B cell (primary cell): ENCODE measurements at regions not wholly inside any gene's neighbourhood (a gene's known extent, or its start where the extent isn't known, plus 50 kb on each side); places are given as distances from the start of the nearest gene placed in this dataset.

Experiments used
- ATAC-seq: fragments of 200-7000 bp; cut with Tn5 transposase; one replicate; pipeline ENCODE4 v1.10.0; 2021; ENCODE audit warnings: low read depth, mild to moderate bottlenecking, moderate number of reproducible peaks, moderate library complexity
- CTCF ChIA-PET: fragments of 350-600 bp; sonication (Branson Sonifier 250); formaldehyde crosslinking; loops from one replicate; lab custom pipeline; 2021; ENCODE audit warnings: antibody characterized with exemption, inconsistent platforms; lab: Charles Lee
- POLR2A ChIA-PET: fragments of 350-600 bp; sonication (Branson Sonifier 250); formaldehyde crosslinking; loops from one replicate; lab custom pipeline; 2021; ENCODE audit warnings: antibody characterized with exemption; lab: Charles Lee
- DNase-seq: peaks from one replicate; pipeline ENCODE4 v3.0.0; 2013
- H2AFZ ChIP-seq: 2 replicates; pipeline ENCODE4 v1.6.1; 2012; ENCODE audit warnings: mild to moderate bottlenecking, low read depth, low read length; ENCODE audit not compliant: insufficient read depth, poor library complexity, severe bottlenecking
- H3K27ac ChIP-seq, 2 donors: 1 replicate in 1 of 2; 2 replicates in 1 of 2; pipeline ENCODE4 v1.5.1; 2012 to 2013; ENCODE audit warnings: low read length in 2 of 2, mild to moderate bottlenecking in 2 of 2, moderate library complexity in 1 of 2
- H3K27me3 ChIP-seq, 4 experiments: fragments of 200-600 bp in 1 of 4; sonication (generic) in 1 of 4; replicated peaks in 1 of 4; 1 replicate in 2 of 4; 2 replicates in 2 of 4; pipeline versions ENCODE4 v1.6.1 to v1.7.0; 2013 to 2016; ENCODE audit warnings: low read length in 3 of 4, mild to moderate bottlenecking in 2 of 4, mixed read lengths in 1 of 4, moderate library complexity in 1 of 4; ENCODE audit not compliant: insufficient read depth in 4 of 4, control insufficient read depth in 3 of 4; ENCODE audit errors: control extremely low read depth in 1 of 4
- H3K36me3 ChIP-seq, 2 experiments: replicated peaks in 1 of 2; 1 replicate in 1 of 2; 2 replicates in 1 of 2; pipeline versions ENCODE4 v1.6.1 to v1.7.1; 2013; ENCODE audit warnings: low read length in 1 of 2; ENCODE audit not compliant: insufficient read depth in 2 of 2, control insufficient read depth in 1 of 2; ENCODE audit errors: control extremely low read depth in 1 of 2, extremely low read depth in 1 of 2
- H3K4me1 ChIP-seq, 2 donors: fragments of 200-600 bp in 1 of 2; sonication (generic) in 1 of 2; 1 replicate in 1 of 2; 2 replicates in 1 of 2; pipeline versions ENCODE4 v1.5.1 to v1.6.1; 2013 to 2017; ENCODE audit warnings: low read length in 2 of 2; ENCODE audit not compliant: control insufficient read depth in 2 of 2, insufficient read depth in 2 of 2
- H3K4me2 ChIP-seq: replicated peaks from 2 replicates; pipeline ENCODE3; 2012; ENCODE audit warnings: mild to moderate bottlenecking, low read depth, low read length; ENCODE audit not compliant: poor library complexity, severe bottlenecking
- H3K4me3 ChIP-seq, 5 experiments: fragments of 200-600 bp in 1 of 5; sonication (generic) in 1 of 5; 1 replicate in 3 of 5; 2 replicates in 2 of 5; pipeline versions ENCODE4 v1.5.1 to v1.7.0; 2011 to 2016; ENCODE audit warnings: low read length in 4 of 5, mild to moderate bottlenecking in 4 of 5, low read depth in 2 of 5, control low read depth in 1 of 5, moderate library complexity in 1 of 5; ENCODE audit not compliant: insufficient read depth in 1 of 5; ENCODE audit errors: control extremely low read depth in 1 of 5, extremely low read depth in 1 of 5
- H3K79me2 ChIP-seq: fragments of 200-600 bp; sonication (generic); one replicate; pipeline ENCODE4 v1.6.0; 2016; ENCODE audit warnings: low read length; ENCODE audit not compliant: control insufficient read depth, insufficient read depth
- H3K9ac ChIP-seq: fragments of 200-600 bp; sonication (generic); 2 replicates; pipeline ENCODE4 v1.6.1; 2017; ENCODE audit warnings: mild to moderate bottlenecking, low read length, moderate library complexity
- H3K9me3 ChIP-seq, 3 donors: one replicate each; pipeline versions ENCODE4 v1.6.1 to v1.7.1; 2013; ENCODE audit warnings: low read length in 2 of 3; ENCODE audit not compliant: control insufficient read depth in 2 of 3, insufficient read depth in 1 of 3; ENCODE audit errors: control extremely low read depth in 1 of 3
- H4K20me1 ChIP-seq: 2 replicates; pipeline ENCODE4 v1.6.0; 2012; ENCODE audit warnings: mild to moderate bottlenecking, low read length; ENCODE audit not compliant: insufficient read depth, control insufficient read depth, poor library complexity, severe bottlenecking
- H3K27ac Mint-ChIP-seq: one replicate; pipeline ENCODE4 v1.8.0; 2021; ENCODE audit warnings: mixed read lengths
- H3K27me3 Mint-ChIP-seq: one replicate; pipeline ENCODE4 v1.8.0; 2021; ENCODE audit warnings: mixed read lengths
- H3K4me1 Mint-ChIP-seq: one replicate; pipeline ENCODE4 v1.8.0; 2021; ENCODE audit warnings: mixed read lengths
- H3K4me3 Mint-ChIP-seq: one replicate; pipeline ENCODE4 v1.8.0; 2021; ENCODE audit warnings: mixed read lengths
- H3K9me3 Mint-ChIP-seq: one replicate; pipeline ENCODE4 v1.8.0; 2022; ENCODE audit warnings: mixed read lengths; ENCODE audit not compliant: insufficient read depth
- CTCF ChIP-seq: fragments of 200-600 bp; IDR thresholded peaks from one replicate; pipeline ENCODE4 v1.8.0; 2022; ENCODE audit warnings: antibody characterized with exemption, mild to moderate bottlenecking
- EZH2 ChIP-seq: IDR thresholded peaks from 2 replicates; pipeline ENCODE4 v1.6.1; 2012; ENCODE audit warnings: borderline replicate concordance, low read depth, mild to moderate bottlenecking, moderate library complexity, low read length; ENCODE audit not compliant: insufficient read depth, poor library complexity, severe bottlenecking
- WGBS: methylation state at CpG from one replicate; pipeline ENCODE4 v1.1.5; 2013; ENCODE audit warnings: missing lambda C conversion rate; ENCODE audit not compliant: insufficient coverage; 5-methylcytosine and 5-hydroxymethylcytosine counted together
- intact Hi-C: fragments of 100-400 bp; cut with micrococcal nuclease; formaldehyde crosslinking; loops from one replicate; pipeline ENCODE4 v1.10.0; 2022

GRCh38 chr6:79755967-79756366, 124.8 kb downstream of the SH3BGRL2 start:
- ChIA-PET CTCF (no interaction called here), POLR2A (no interaction called here)
- Mint-ChIP-seq H3K27ac (no peak overlapping the region), H3K27me3 (peaks cover 15% of the 10 kb centered on the region), H3K4me1 (no peaks in the 10 kb centered on the region), H3K9me3 (no peaks in the 10 kb centered on the region), H3K4me3 (no peak overlapping the region)
- Histone ChIP-seq H3K4me1 (no peaks in the 10 kb centered on the region), H4K20me1 (no peaks in the 10 kb centered on the region), H3K4me3 (no peak overlapping the region), H3K36me3 (no peaks in the 10 kb centered on the region), H3K79me2 (no peaks in the 10 kb centered on the region), H3K9ac (no peak overlapping the region), H3K4me2 (no peak overlapping the region), H3K27ac (no peak overlapping the region), H3K27me3 (no peaks in the 10 kb centered on the region), H3K9me3 (no peaks in the 10 kb centered on the region), H2AFZ (no peak overlapping the region)
- no peak for ATAC-seq
- no peak for DNase-seq
- no peak for TF ChIP-seq EZH2
- no peak for TF ChIP-seq CTCF
- intact Hi-C loops = no loop called here
- 63% methylated on average over 2 of the region's 4 CpGs for WGBS
